ENCODE measurements at regions not wholly inside any gene's neighbourhood (a gene's known extent, or its start where the extent isn't known, plus 50 kb on each side); places are given as distances from the start of the nearest gene placed in this dataset.
"Not testable (repeated sequence)": the region's sequence is repeated elsewhere in the genome, so short reads cannot be mapped to it uniquely, and the experiment has no call there.

DNA sequence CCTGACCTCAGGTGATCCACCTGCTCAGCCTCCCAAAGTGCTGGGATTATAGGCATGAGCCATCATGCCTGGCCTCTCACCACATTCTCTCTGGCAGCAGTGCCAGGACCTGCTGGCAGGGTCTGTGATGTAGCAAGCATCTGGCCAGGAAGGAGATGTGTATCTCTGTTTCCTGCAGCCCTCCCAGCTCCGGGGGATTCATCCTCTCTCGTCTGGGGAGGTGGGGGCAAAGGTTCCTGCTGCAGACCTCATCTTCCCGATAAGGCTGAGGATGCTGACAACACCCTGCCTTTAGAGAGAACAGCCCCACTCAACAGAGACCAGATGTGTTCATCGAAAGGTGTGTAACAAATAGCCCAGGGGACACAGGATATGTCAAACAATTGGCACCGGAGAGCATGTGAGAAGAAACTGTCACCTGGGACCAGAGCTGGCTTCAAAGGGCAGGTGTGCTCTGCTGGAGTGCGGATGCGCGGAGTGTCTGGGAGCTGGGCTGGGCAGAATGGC, 54.8 kb upstream of the SEC14L1 start:
- no peak for DNase-seq (ENCODE audit: low read depth in 2 of 2, low spot score in 1 of 2)

DNA sequence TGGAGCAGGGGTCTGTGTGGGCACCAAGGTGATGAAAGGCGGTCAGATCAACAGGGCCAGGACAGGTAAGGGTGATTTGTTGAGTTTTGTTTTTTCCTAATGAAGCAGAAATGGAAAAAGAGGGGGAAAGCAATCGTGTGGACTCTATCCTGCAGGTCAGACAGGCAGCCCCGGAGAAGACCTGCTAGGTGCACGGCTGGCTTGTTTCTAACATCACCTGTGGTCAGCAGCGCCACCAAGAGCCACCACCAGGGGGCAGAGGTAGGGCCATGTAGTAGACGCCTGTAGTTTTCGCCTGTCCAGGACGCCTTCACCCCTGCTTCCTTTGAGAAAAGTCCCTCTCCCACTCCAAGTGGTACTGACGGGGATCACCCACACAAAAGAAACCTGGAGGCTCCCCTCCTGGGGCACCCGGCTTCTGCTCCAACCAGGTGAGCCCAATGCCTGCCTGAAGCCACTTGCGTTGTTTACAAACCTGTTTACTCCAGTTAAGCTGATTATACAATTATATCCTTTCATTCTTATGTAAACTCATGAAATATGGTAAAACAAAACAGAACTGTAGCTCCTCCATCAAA, 54.2 kb upstream of the SEC14L1 start:
- DNase-seq (ENCODE audit: low read depth in 2 of 2, low spot score in 1 of 2), result peak; percentile 57 to 80

DNA sequence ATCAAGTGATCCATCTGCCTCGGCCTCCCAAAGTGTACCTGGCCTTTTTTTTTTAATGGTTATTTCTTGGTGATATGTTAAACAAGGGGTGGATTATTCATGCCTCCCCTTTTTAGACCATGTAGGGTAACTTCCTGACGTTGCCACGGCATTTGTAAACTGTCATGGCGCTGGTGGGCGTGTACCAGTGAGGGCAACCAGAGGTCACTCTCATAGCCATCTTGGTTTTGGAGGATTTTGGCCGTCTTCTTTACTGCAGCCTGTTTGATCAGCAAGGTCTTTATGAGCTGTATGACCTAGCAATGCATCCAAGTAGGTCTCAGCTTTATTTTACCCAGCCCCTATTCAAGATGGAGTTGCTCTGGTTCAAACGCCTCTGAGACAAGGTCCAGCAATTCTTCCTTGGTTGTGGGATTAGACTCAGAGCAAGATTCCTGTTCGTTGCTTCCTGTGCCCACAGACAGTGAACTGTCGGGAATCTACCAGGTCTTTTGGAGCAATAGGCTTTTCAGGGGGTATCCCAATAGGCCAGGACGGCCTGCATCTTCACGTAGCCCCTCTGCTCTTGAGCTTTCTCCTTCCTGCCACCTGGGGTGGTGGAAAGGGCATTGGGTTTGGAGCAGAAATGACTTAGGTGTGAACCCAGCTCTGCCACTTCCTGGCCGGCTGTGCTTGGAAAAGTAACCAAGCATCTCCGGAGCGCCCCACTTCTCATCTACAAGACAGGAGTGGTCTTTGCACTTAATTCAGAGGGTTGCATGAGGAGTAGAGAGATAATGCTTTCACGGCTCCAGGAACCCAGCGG, 52.9 kb upstream of the SEC14L1 start:
- no peak for DNase-seq (ENCODE audit: low read depth in 2 of 2, low spot score in 1 of 2)

DNA sequence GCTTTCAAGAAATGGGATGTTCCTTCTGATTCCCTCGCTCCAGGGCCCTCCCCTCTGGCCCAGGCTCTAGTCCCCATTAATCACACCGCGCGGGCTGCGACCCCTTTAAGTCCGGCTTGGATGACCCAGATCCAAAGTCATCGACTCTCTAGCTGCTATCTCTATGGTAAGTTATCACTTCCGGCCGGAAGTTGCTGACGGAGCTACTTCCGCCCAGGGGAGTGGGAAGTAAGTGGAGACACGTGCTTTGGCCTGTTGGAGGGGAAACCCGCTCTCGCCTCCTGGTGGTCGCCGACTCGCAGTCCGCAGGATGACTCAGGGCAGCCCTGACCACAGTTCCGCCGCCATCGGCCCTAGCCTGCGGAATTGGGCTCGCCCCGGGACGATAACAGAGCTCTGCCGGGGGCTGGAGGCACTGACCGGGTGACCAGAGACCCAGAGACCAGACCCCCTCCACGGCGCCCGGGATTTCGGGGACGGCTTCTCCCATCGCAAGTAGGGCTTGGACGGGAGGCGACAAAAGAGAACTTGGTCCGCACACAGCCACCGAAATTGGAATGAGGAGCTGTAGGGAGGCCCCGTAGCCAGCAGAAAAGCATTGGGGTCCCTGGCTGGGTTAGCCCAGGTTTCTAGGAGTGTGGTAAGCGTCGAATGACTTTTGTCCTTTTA, 52.2 kb upstream of the SEC14L1 start:
- peak; percentile 67 to 83 for DNase-seq (ENCODE audit: low read depth in 2 of 2, low spot score in 1 of 2)

DNA sequence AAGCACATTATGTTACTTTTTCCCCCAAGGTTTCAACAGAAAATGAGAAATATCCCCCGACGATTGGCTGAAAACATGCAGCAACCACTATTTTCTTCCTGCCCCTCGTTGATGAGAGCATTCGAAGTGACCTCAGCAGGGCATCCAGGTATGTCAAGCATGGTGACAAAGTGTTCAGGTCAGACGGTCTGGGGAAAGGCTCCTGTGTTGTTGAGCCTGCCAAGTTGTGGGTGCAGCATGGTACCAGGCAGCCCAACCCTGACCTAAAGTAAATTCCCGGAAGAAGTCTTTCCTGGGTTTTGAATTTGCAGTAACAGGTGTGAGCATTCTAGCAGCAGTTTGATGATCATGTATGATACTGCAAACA, 51.7 kb upstream of the SEC14L1 start:
- no peak for DNase-seq (ENCODE audit: low read depth in 2 of 2, low spot score in 1 of 2)

DNA sequence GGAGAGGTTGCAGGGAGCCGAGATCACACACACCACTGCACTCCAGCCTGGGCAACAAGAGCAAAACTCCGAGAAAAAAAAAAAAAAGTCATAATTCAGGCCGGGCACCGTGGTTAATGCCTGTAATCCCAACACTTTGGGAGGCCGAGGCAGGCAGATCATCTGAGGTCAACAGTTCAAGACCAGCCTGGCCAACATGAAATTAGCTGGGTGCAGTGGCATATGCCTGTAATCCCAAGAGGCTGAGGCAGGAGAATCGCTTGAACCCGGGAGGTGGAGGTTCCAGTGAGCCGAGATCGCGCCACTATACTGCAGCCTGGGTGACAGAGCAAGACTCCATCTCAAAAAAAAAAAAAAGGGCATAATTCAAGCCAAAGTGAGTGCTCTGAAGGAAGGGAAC, 50.8 kb upstream of the SEC14L1 start:
- DNase-seq (ENCODE audit: low read depth in 2 of 2, low spot score in 1 of 2), result not testable (repeated sequence)

DNA sequence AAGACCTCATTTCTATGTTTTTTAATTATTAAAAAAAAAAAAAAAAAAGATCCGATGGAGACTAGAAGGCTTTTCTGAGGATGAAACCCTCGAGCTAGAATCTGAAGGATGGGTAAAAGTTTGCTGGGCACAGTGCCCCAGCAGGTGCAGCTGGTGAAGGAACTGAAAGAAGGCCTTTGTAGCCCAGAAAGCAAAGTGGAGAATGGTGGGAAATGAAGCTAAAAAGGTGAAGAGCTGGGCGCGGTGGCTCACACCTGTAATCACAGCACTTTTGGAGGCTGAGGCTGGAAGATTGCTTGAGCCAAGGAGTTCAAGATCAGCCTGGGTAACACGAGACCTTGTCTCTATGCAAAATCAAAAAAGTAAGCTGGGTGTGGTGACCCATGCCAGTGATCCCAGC, 50.3 kb upstream of the SEC14L1 start:
- DNase-seq (ENCODE audit: low read depth in 2 of 2, low spot score in 1 of 2), result no peak
